Dermis blood vessel endothelial cell (primary cell): ENCODE measurements at regions not wholly inside any gene's neighbourhood (a gene's known extent, or its start where the extent isn't known, plus 50 kb on each side); places are given as distances from the start of the nearest gene placed in this dataset.
"Not testable (repeated sequence)": the region's sequence is repeated elsewhere in the genome, so short reads cannot be mapped to it uniquely, and the experiment has no call there.

Source experiments
- DNase-seq: peaks from one replicate; pipeline ENCODE4 v3.0.0; 2010

GRCh38 chr6:27617046-27617687, 144.3 kb upstream of the ZNF184 start:
- DNase-seq: peak; percentile 49

GRCh38 chr6:27616328-27617045, 143.6 kb upstream of the ZNF184 start:
- no peak for DNase-seq

- DNase-seq: no peak
Measured at GRCh38 chr6:27611451-27611850, 138.5 kb upstream of the ZNF184 start.

GRCh38 chr6:27608916-27609883, 136.3 kb upstream of the ZNF184 start:
- peak; percentile 80 for DNase-seq

GRCh38 chr6:27605401-27606342, 132.8 kb upstream of the ZNF184 start:
- DNase-seq: peak; percentile 76

- DNase-seq: peak; percentile 30
Measured at GRCh38 chr6:27604986-27605385, 132.1 kb upstream of the ZNF184 start.

GRCh38 chr6:27601668-27602254, 128.9 kb upstream of the ZNF184 start:
- DNase-seq: peak; percentile 6

GRCh38 chr6:27599859-27600532, 127.1 kb upstream of the ZNF184 start:
- no peak for DNase-seq

- DNase-seq: not testable (repeated sequence)
Measured at GRCh38 chr6:27597031-27597567, 124.2 kb upstream of the ZNF184 start.

GRCh38 chr6:27593861-27594260, 121.0 kb upstream of the ZNF184 start:
- DNase-seq: no peak

- peak; percentile 3 for DNase-seq
Measured at GRCh38 chr6:27593200-27593818, 120.4 kb upstream of the ZNF184 start.

- peak; percentile 43 for DNase-seq
Measured at GRCh38 chr6:27592481-27593199, 119.7 kb upstream of the ZNF184 start.

GRCh38 chr6:27591699-27592480, 119.0 kb upstream of the ZNF184 start:
- peak; percentile 49 for DNase-seq

- DNase-seq: not testable (repeated sequence)
Measured at GRCh38 chr6:27585316-27585715, 112.4 kb upstream of the ZNF184 start.

GRCh38 chr6:27584326-27584725, 111.4 kb upstream of the ZNF184 start:
- DNase-seq: no peak

- DNase-seq: peak; percentile 61
Measured at GRCh38 chr6:27582928-27583725, 110.2 kb upstream of the ZNF184 start.

GRCh38 chr6:27579973-27580372, 107.1 kb upstream of the ZNF184 start:
- DNase-seq: no peak

GRCh38 chr6:27577922-27578321, 105.0 kb upstream of the ZNF184 start:
- DNase-seq: no peak
